Ishikawa (cell line): ENCODE measurements at regions not wholly inside any gene's neighbourhood (a gene's known extent, or its start where the extent isn't known, plus 50 kb on each side); places are given as distances from the start of the nearest gene placed in this dataset.

Experiments
- CEBPB ChIP-seq: IDR thresholded peaks from 2 replicates; pipeline ENCODE4 v1.6.1; 2012
- CREB1 ChIP-seq: IDR thresholded peaks from 2 replicates; pipeline ENCODE4 v1.6.1; 2012; ENCODE audit warnings: low read depth
- EGR1 ChIP-seq: IDR thresholded peaks from 2 replicates; pipeline ENCODE4 v1.6.1; 2012
- EP300 ChIP-seq: IDR thresholded peaks from 2 replicates; pipeline ENCODE4 v1.6.1; 2012; ENCODE audit warnings: borderline replicate concordance
- FOXM1 ChIP-seq: IDR thresholded peaks from 2 replicates; pipeline ENCODE4 v1.6.1; 2012; ENCODE audit warnings: low read depth, borderline replicate concordance
- NFIC ChIP-seq: IDR thresholded peaks from 2 replicates; pipeline ENCODE4 v1.6.1; 2012
- RAD21 ChIP-seq: IDR thresholded peaks from 2 replicates; pipeline ENCODE4 v1.6.1; 2012; ENCODE audit warnings: low read depth
- TAF1 ChIP-seq: IDR thresholded peaks from 2 replicates; pipeline ENCODE4 v1.6.1; 2012; ENCODE audit warnings: low read depth, mild to moderate bottlenecking
- TCF12 ChIP-seq: IDR thresholded peaks from 2 replicates; pipeline ENCODE4 v1.6.1; 2012; ENCODE audit warnings: low read depth
- TEAD4 ChIP-seq: IDR thresholded peaks from 2 replicates; pipeline ENCODE4 v1.6.1; 2012
- YY1 ChIP-seq: IDR thresholded peaks from 2 replicates; pipeline ENCODE4 v1.6.1; 2012; ENCODE audit warnings: low read depth
- ZBTB7A ChIP-seq: IDR thresholded peaks from 2 replicates; pipeline ENCODE4 v1.6.1; 2012; ENCODE audit warnings: low read depth
- TF ChIP-seq, protein P1 (sequence below): IDR thresholded peaks from 2 replicates; pipeline ENCODE4 v1.6.1; 2012; ENCODE audit warnings: low read depth, mild to moderate bottlenecking
- TF ChIP-seq, protein P2 (sequence below): IDR thresholded peaks from 2 replicates; pipeline ENCODE4 v1.6.1; 2012
- TF ChIP-seq, protein P3 (sequence below): IDR thresholded peaks from 2 replicates; pipeline ENCODE4 v1.6.1; 2012

DNA sequence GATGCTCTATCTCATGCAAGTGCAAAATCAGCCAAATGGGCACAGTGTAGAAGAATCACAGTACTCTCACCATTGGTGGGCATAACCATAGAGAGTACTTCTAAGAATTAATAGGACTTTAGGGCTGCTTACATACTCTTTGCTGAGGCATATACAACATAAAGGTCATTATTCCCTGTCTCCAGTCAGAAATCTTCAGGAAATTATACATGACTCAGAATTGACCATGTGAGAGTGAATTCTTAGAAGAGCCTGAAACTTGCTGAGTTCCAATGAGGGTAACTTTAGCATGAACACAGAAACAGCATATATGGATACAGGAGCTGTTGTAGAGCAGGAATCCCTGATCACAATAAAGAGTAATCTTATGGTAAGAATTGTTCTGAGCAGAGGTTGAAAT lies 498.7 kb downstream of the TENT5A start:
- TF ChIP-seq TAF1 (no peak), YY1 (no peak), TCF12 (no peak), CREB1 (no peak), EGR1 (no peak), RAD21 (no peak), TEAD4 (no peak)

DNA sequence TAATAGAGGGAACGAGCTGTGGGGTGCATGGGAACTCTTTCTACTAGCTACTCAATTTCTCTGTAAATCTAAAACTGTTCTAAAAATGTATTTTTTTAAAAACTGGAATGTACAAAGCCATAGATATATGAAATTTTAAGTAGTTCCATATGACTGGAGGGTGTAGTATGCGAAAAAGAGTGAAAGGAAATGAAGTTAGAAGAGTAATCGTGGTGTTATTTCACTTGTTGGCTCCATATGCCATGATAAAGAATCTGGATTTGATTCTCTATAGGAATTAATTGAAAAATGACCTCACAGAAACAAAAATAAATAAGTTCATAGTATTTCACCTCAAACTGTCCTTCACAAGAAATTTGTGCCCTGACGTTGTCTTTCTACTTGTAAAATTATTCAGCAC lies 500.2 kb downstream of the TENT5A start:
- TF ChIP-seq TEAD4 (no peak), FOXM1 (no peak), ZBTB7A (no peak), TCF12 (no peak), EP300 (no peak), TAF1 (no peak), CREB1 (no peak), EGR1 (no peak), YY1 (no peak), NFIC (no peak), CEBPB (no peak), RAD21 (no peak)
- TF ChIP-seq, protein P1, sequence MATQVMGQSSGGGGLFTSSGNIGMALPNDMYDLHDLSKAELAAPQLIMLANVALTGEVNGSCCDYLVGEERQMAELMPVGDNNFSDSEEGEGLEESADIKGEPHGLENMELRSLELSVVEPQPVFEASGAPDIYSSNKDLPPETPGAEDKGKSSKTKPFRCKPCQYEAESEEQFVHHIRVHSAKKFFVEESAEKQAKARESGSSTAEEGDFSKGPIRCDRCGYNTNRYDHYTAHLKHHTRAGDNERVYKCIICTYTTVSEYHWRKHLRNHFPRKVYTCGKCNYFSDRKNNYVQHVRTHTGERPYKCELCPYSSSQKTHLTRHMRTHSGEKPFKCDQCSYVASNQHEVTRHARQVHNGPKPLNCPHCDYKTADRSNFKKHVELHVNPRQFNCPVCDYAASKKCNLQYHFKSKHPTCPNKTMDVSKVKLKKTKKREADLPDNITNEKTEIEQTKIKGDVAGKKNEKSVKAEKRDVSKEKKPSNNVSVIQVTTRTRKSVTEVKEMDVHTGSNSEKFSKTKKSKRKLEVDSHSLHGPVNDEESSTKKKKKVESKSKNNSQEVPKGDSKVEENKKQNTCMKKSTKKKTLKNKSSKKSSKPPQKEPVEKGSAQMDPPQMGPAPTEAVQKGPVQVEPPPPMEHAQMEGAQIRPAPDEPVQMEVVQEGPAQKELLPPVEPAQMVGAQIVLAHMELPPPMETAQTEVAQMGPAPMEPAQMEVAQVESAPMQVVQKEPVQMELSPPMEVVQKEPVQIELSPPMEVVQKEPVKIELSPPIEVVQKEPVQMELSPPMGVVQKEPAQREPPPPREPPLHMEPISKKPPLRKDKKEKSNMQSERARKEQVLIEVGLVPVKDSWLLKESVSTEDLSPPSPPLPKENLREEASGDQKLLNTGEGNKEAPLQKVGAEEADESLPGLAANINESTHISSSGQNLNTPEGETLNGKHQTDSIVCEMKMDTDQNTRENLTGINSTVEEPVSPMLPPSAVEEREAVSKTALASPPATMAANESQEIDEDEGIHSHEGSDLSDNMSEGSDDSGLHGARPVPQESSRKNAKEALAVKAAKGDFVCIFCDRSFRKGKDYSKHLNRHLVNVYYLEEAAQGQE, result no peak
- TF ChIP-seq, protein P2, sequence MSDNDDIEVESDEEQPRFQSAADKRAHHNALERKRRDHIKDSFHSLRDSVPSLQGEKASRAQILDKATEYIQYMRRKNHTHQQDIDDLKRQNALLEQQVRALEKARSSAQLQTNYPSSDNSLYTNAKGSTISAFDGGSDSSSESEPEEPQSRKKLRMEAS, result no peak
- TF ChIP-seq, protein P3, sequence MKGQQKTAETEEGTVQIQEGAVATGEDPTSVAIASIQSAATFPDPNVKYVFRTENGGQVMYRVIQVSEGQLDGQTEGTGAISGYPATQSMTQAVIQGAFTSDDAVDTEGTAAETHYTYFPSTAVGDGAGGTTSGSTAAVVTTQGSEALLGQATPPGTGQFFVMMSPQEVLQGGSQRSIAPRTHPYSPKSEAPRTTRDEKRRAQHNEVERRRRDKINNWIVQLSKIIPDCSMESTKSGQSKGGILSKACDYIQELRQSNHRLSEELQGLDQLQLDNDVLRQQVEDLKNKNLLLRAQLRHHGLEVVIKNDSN, result no peak

DNA sequence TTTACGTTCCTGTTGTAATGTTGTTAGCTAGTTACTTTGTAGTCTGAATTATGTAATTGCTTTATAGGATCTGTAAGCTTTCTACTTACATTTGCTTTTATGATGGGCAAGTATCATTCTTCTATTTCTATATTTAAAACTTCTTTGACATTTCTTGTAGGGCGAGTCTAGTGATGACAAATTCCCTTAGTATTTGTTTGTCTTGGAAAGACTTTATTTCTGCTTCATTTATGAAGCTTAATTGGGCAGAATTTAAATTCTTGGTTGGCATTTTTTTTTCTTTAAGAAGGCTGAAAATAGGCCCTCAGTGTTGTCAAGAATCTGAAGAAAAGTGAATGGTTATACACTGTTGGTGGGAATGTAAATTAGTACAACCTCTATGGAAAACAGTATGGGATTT lies 506.3 kb downstream of the TENT5A start:
- TF ChIP-seq, protein P3, result no peak
- TF ChIP-seq TAF1 (no peak), EGR1 (no peak), TEAD4 (no peak), EP300 (no peak), CEBPB (no peak), RAD21 (no peak), TCF12 (no peak), FOXM1 (no peak), CREB1 (no peak), NFIC (no peak), ZBTB7A (no peak)
- TF ChIP-seq, protein P2, result no peak
- TF ChIP-seq, protein P1, result no peak

DNA sequence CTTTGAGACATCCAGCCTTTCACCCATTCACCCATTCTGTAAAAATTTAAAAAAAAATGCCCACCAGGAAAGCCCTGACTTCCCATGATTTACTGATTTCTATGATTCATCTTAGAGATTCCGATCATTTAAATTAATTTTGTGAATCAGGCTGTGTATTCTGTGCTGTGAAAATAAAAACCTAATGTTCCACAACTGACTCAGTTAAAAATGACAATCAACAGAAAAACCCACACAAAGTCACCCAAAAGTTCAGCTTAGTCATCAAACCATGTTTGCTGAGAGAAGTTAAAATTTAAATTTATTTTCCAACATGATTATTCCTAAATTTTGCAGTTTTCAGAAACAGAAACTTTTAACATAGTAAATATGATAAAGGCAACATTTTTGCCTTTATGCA lies 509.9 kb downstream of the TENT5A start:
- TF ChIP-seq, protein P3, result no peak
- TF ChIP-seq NFIC (no peak), EP300 (no peak), ZBTB7A (no peak), YY1 (no peak), TAF1 (no peak), TCF12 (no peak), FOXM1 (no peak)
- TF ChIP-seq, protein P1, result no peak
